OCI-LY3 (cell line): ENCODE measurements at regions not wholly inside any gene's neighbourhood (a gene's known extent, or its start where the extent isn't known, plus 50 kb on each side); places are given as distances from the start of the nearest gene placed in this dataset.

ENCODE experiments used
- H2AFZ ChIP-seq: fragments of 200-600, 300-600 bp; shearing (Covaris generic); 2 replicates; pipeline ENCODE4 v1.6.0; 2014; ENCODE audit warnings: antibody characterized with exemption, low read depth, low read length
- H3K27ac ChIP-seq: fragments of 200-600, 300-600 bp; sonication (generic); 2 replicates; pipeline ENCODE4 v1.5.1; 2014; ENCODE audit warnings: mild to moderate bottlenecking, low read length, moderate library complexity, mixed read lengths
- H3K27me3 ChIP-seq: fragments of 200-600, 300-600 bp; sonication (generic); 2 replicates; pipeline ENCODE4 v1.6.1; 2014; ENCODE audit warnings: low read depth, low read length, mixed read lengths
- H3K36me3 ChIP-seq: fragments of 200-600, 300-600 bp; sonication (generic); replicated peaks from 2 replicates; pipeline ENCODE3; 2014; ENCODE audit warnings: low read depth, low read length, mixed read lengths
- H3K4me1 ChIP-seq: fragments of 300-600, 200-600 bp; sonication (generic); 2 replicates; pipeline ENCODE4 v1.6.1; 2014; ENCODE audit warnings: low read length, mixed read lengths
- H3K4me2 ChIP-seq: fragments of 200-600, 300-600 bp; sonication (generic); 2 replicates; pipeline ENCODE4 v1.6.1; 2014; ENCODE audit warnings: low read length, mixed read lengths
- H3K4me3 ChIP-seq: fragments of 300-600, 200-600 bp; sonication (generic); 2 replicates; pipeline ENCODE4 v1.5.1; 2014; ENCODE audit warnings: antibody characterized with exemption, mild to moderate bottlenecking, low read length, moderate library complexity
- H3K79me2 ChIP-seq: fragments of 300-600, 200-600 bp; shearing (Covaris generic); 2 replicates; pipeline ENCODE4 v1.6.1; 2014; ENCODE audit warnings: mild to moderate bottlenecking, low read length, mixed read lengths
- H3K9ac ChIP-seq: fragments of 300-600, 200-600 bp; shearing (Covaris generic); 2 replicates; pipeline ENCODE4 v1.6.0; 2014; ENCODE audit warnings: mild to moderate bottlenecking, low read length, moderate library complexity
- H3K9me3 ChIP-seq: fragments of 200-600, 300-600 bp; shearing (Covaris generic); 2 replicates; pipeline ENCODE4 v1.6.1; 2014; ENCODE audit warnings: low read length, mixed read lengths; ENCODE audit not compliant: insufficient read depth
- H4K20me1 ChIP-seq: fragments of 200-600, 300-600 bp; sonication (generic); 2 replicates; pipeline ENCODE4 v1.6.1; 2016; ENCODE audit warnings: low read length, mixed read lengths; ENCODE audit not compliant: insufficient read depth
- EZH2phosphoT487 ChIP-seq: fragments of 200-600 bp; shearing (Covaris generic); IDR thresholded peaks from 2 replicates; pipeline ENCODE4 v1.6.1; 2018; ENCODE audit warnings: antibody characterized with exemption, mixed run types, low read depth
- TF ChIP-seq, protein P1 (sequence below): fragments of 200-600, 300-600 bp; sonication (generic); IDR thresholded peaks from 2 replicates; pipeline ENCODE4 v1.5.1; 2014; ENCODE audit warnings: antibody characterized with exemption, low read length, low read depth

- no peak for TF ChIP-seq EZH2phosphoT487
- TF ChIP-seq, protein P1, sequence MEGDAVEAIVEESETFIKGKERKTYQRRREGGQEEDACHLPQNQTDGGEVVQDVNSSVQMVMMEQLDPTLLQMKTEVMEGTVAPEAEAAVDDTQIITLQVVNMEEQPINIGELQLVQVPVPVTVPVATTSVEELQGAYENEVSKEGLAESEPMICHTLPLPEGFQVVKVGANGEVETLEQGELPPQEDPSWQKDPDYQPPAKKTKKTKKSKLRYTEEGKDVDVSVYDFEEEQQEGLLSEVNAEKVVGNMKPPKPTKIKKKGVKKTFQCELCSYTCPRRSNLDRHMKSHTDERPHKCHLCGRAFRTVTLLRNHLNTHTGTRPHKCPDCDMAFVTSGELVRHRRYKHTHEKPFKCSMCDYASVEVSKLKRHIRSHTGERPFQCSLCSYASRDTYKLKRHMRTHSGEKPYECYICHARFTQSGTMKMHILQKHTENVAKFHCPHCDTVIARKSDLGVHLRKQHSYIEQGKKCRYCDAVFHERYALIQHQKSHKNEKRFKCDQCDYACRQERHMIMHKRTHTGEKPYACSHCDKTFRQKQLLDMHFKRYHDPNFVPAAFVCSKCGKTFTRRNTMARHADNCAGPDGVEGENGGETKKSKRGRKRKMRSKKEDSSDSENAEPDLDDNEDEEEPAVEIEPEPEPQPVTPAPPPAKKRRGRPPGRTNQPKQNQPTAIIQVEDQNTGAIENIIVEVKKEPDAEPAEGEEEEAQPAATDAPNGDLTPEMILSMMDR, result no peak
- no peak overlapping the region for H3K4me3 ChIP-seq
- H3K4me2 ChIP-seq, result no peak overlapping the region
- no peaks in the 10 kb centered on the region for H3K79me2 ChIP-seq
- no peaks in the 10 kb centered on the region for H3K36me3 ChIP-seq
- no peak overlapping the region for H3K27ac ChIP-seq
- H3K9me3 ChIP-seq, result no peaks in the 10 kb centered on the region
- no peak overlapping the region for H3K9ac ChIP-seq
- H4K20me1 ChIP-seq, result no peaks in the 10 kb centered on the region
- H3K4me1 ChIP-seq, result peaks cover 19% of the 10 kb centered on the region
- no peak overlapping the region for H2AFZ ChIP-seq
- H3K27me3 ChIP-seq, result no peaks in the 10 kb centered on the region
Measured at GRCh38 chr5:124596595-124597421, 149.6 kb downstream of the ZNF608 start.

- Histone ChIP-seq H3K27me3 (no peaks in the 10 kb centered on the region), H3K9ac (no peak overlapping the region), H2AFZ (no peak overlapping the region), H3K9me3 (no peaks in the 10 kb centered on the region), H4K20me1 (no peaks in the 10 kb centered on the region), H3K36me3 (no peaks in the 10 kb centered on the region), H3K27ac (no peak overlapping the region), H3K4me1 (peaks cover 3% of the 10 kb centered on the region), H3K4me2 (no peak overlapping the region), H3K79me2 (no peaks in the 10 kb centered on the region), H3K4me3 (no peak overlapping the region)
- no peak for TF ChIP-seq EZH2phosphoT487
- TF ChIP-seq, protein P1, result no peak
Measured at GRCh38 chr5:124593952-124594351, 152.5 kb downstream of the ZNF608 start.

GRCh38 chr5:124592891-124593290, 153.5 kb downstream of the ZNF608 start:
- no peaks in the 10 kb centered on the region for H3K79me2 ChIP-seq
- no peak overlapping the region for H2AFZ ChIP-seq
- no peaks in the 10 kb centered on the region for H3K36me3 ChIP-seq
- no peak for TF ChIP-seq EZH2phosphoT487
- TF ChIP-seq, protein P1, result no peak
- H3K4me3 ChIP-seq, result no peak overlapping the region
- H3K27ac ChIP-seq, result no peak overlapping the region
- H3K9ac ChIP-seq, result no peak overlapping the region
- no peaks in the 10 kb centered on the region for H4K20me1 ChIP-seq
- H3K9me3 ChIP-seq, result no peaks in the 10 kb centered on the region
- H3K4me2 ChIP-seq, result no peak overlapping the region
- no peaks in the 10 kb centered on the region for H3K4me1 ChIP-seq
- H3K27me3 ChIP-seq, result no peaks in the 10 kb centered on the region

DNA sequence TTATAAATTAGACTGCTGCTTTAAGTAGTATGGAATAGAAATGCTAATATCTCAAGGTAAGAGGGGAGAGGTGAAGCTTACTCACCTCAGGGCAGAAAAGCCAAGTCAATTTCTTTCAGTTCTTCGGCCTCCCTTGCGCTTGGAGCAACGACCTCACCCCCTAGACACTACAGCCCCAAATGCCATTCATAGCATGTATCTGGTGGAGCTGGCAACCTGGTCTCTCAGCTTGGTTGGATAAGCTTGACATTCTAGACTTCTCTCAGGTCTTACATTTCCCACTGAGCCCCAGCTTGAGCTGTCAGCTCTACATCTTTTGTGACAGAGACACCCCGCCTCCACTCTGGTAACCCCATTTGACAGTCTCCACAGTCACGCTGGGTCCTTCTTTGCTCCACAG, 154.9 kb downstream of the ZNF608 start:
- Histone ChIP-seq H3K9me3 (no peaks in the 10 kb centered on the region), H2AFZ (no peak overlapping the region), H3K9ac (no peak overlapping the region), H3K79me2 (no peaks in the 10 kb centered on the region), H3K36me3 (no peaks in the 10 kb centered on the region), H3K4me1 (no peaks in the 10 kb centered on the region), H3K27me3 (no peaks in the 10 kb centered on the region), H4K20me1 (no peaks in the 10 kb centered on the region), H3K4me2 (no peak overlapping the region), H3K4me3 (no peak overlapping the region), H3K27ac (no peak overlapping the region)
- TF ChIP-seq, protein P1, result no peak
- no peak for TF ChIP-seq EZH2phosphoT487
